ENCODE measurements at regions not wholly inside any gene's neighbourhood (a gene's known extent, or its start where the extent isn't known, plus 50 kb on each side); places are given as distances from the start of the nearest gene placed in this dataset.

- Histone ChIP-seq H3K27me3 (no peaks in the 10 kb centered on the region), H3K4me3 (no peak overlapping the region), H3K9me3 (peaks cover 7% of the 10 kb centered on the region), H3K27ac (no peak overlapping the region), H3K4me1 (no peaks in the 10 kb centered on the region), H3K36me3 (no peaks in the 10 kb centered on the region)
- WGBS = 42% methylated on average over 1 of the region's 1 CpG
- TF ChIP-seq POLR2A (IDR thresholded peaks at IDR 0.05) (no peak), POLR2AphosphoS5 (IDR thresholded peaks at IDR 0.05) (no peak), CTCF (IDR thresholded peaks at IDR 0.05) (no peak)
- no peak for DNase-seq (ENCODE audit: low spot score in 2 of 2)
These were observed 1063.8 kb downstream of the SOCS6 start for GRCh38 chr18:71352618-71353017.

DNA sequence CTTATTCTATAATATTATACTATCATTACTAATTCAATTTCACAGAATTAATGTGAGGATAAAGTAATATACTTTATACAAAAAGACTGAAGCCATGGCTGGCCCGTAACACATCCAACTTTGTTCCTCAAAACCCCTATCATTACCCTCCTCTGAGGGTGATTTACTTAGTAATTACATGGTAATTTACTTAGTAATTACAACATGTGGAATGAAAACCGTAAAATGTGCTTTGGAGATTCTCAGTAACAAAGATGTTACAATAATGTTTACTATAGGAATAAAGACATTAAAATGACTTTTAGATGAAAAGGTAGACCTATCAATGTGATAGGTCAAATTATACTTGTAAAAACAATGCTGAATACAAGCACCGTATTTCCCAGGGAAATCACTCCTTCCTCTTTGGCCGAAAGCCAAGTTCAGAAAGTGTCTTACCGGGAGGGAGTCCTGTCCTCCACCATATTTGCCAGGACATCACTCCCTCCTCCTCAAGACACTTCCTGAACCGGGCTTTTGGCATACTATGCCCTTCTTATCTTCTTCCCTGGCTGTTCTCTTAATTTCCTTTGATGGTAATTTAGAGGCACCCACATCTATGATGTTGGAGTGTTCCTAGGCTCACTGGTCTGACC, 1047.8 kb downstream of the SOCS6 start:
- TF ChIP-seq POLR2A (IDR thresholded peaks at IDR 0.05) (no peak), POLR2AphosphoS5 (IDR thresholded peaks at IDR 0.05) (no peak), CTCF (IDR thresholded peaks at IDR 0.05) (no peak), EP300 (IDR thresholded peaks at IDR 0.05) (no peak)
- WGBS = 50% methylated on average over 6 of the region's 6 CpGs
- no peak overlapping the region for H3K27ac ChIP-seq
- H3K27me3 ChIP-seq = no peaks in the 10 kb centered on the region
- no peak overlapping the region for H3K4me3 ChIP-seq
- no peaks in the 10 kb centered on the region for H3K36me3 ChIP-seq
- H3K4me1 ChIP-seq = no peaks in the 10 kb centered on the region
- no peak for DNase-seq (ENCODE audit: low spot score in 2 of 2)
- no peaks in the 10 kb centered on the region for H3K9me3 ChIP-seq

DNA sequence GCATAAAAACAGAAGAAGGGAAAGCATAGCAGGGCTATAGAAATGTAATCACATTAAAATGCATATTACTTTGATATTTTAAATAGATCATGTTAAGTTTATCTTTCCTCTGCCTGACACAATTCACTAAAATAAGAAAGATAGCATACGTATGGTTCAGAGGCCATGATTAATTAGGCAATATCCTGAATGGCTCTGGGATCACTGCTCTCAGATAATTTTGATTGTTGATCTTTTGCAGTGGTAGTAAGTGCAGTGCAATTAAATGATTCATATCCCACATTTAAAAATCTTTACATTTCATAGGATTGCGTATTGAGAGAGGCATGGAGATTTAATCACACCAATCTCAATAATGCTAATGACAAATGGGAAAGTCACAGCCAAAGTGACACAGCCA, 1040.7 kb downstream of the SOCS6 start:
- Histone ChIP-seq H3K4me1 (no peaks in the 10 kb centered on the region), H3K9me3 (no peaks in the 10 kb centered on the region), H3K4me3 (no peak overlapping the region), H3K27ac (no peak overlapping the region), H3K27me3 (no peaks in the 10 kb centered on the region), H3K36me3 (no peaks in the 10 kb centered on the region)
- TF ChIP-seq EP300 (IDR thresholded peaks at IDR 0.05) (no peak), POLR2A (IDR thresholded peaks at IDR 0.05) (no peak), POLR2AphosphoS5 (IDR thresholded peaks at IDR 0.05) (no peak), CTCF (IDR thresholded peaks at IDR 0.05) (no peak)
- 83% methylated on average over 2 of the region's 2 CpGs for WGBS
- no peak for DNase-seq (ENCODE audit: low spot score in 2 of 2)

DNA sequence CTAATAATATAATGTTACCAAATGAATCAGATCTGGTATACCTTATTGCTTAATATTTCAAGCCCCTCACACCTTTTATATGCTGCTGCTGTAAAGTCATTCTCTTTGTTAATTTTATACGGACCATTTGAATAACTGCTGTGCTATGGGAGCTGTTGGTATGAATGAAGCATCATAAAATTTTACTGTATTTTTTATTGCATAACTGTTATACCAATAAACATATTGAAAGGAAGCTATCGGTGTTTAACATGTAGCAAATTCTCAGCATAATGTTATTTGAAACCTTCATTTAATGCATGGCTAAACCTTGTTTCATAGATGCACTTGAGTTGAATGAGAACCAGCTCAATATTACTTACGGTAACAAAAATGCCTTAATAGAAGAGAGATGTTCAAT, 1040.3 kb downstream of the SOCS6 start:
- H3K27ac ChIP-seq = no peak overlapping the region
- TF ChIP-seq CTCF (IDR thresholded peaks at IDR 0.05) = no peak
- no peak for TF ChIP-seq POLR2AphosphoS5 (IDR thresholded peaks at IDR 0.05)
- TF ChIP-seq POLR2A (IDR thresholded peaks at IDR 0.05) = no peak
- TF ChIP-seq EP300 (IDR thresholded peaks at IDR 0.05) = no peak
- no peaks in the 10 kb centered on the region for H3K4me1 ChIP-seq
- DNase-seq (ENCODE audit: low spot score in 2 of 2) = no peak
- no peaks in the 10 kb centered on the region for H3K36me3 ChIP-seq
- H3K9me3 ChIP-seq = no peaks in the 10 kb centered on the region
- no peak overlapping the region for H3K4me3 ChIP-seq
- no peaks in the 10 kb centered on the region for H3K27me3 ChIP-seq
- 89% methylated on average over 3 of the region's 3 CpGs for WGBS

DNA sequence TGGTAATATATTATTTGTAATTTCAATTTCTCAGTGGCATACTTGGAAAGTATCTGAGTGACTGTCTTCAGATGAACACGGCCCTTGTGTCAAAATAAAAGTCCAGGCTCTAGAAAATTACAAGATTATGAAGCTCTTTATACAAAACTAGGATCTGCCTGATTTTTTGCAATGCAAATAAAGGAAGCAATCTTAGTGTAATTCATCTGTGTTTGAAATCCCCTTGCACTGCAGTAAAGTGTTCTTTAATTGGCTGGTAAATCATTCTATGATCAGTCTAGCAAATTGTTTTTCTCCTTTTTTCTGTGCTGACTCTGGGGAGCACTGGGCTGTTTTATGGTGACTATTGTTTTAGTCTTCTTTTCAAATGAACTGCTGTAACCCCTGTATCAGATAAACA, 1039.0 kb downstream of the SOCS6 start:
- Histone ChIP-seq H3K4me1 (no peaks in the 10 kb centered on the region), H3K9me3 (no peaks in the 10 kb centered on the region), H3K27ac (no peak overlapping the region), H3K27me3 (no peaks in the 10 kb centered on the region), H3K36me3 (no peaks in the 10 kb centered on the region), H3K4me3 (no peak overlapping the region)
- no peak for DNase-seq (ENCODE audit: low spot score in 2 of 2)
- WGBS = 27% methylated on average over 1 of the region's 1 CpG
- TF ChIP-seq CTCF (IDR thresholded peaks at IDR 0.05) = no peak
- TF ChIP-seq POLR2A (IDR thresholded peaks at IDR 0.05) = no peak
- TF ChIP-seq EP300 (IDR thresholded peaks at IDR 0.05) = no peak
- no peak for TF ChIP-seq POLR2AphosphoS5 (IDR thresholded peaks at IDR 0.05)

All from suprapubic skin (tissue), 4 donors.